Osteoblast (primary cell): ENCODE measurements at regions not wholly inside any gene's neighbourhood (a gene's known extent, or its start where the extent isn't known, plus 50 kb on each side); places are given as distances from the start of the nearest gene placed in this dataset.

Source experiments
- DNase-seq: peaks from one replicate; pipeline ENCODE4 v3.0.0; 2011; ENCODE audit warnings: low spot score, mixed read lengths; ENCODE audit not compliant: insufficient read length; ENCODE audit errors: missing footprints
- H2AFZ ChIP-seq: 2 replicates; pipeline ENCODE4 v1.6.0; 2011; ENCODE audit warnings: mild to moderate bottlenecking, low read length
- H3K27ac ChIP-seq: 2 replicates; pipeline ENCODE4 v1.5.1; 2011; ENCODE audit warnings: mild to moderate bottlenecking, low read depth, low read length, moderate library complexity
- H3K27me3 ChIP-seq: 2 replicates; pipeline ENCODE4 v1.6.0; 2012; ENCODE audit warnings: mild to moderate bottlenecking, control low read depth, inconsistent platforms, low read length, moderate library complexity; ENCODE audit not compliant: insufficient read depth
- H3K36me3 ChIP-seq: 2 replicates; pipeline ENCODE4 v1.5.1; 2011; ENCODE audit warnings: mild to moderate bottlenecking, low read length, control low read depth, moderate library complexity; ENCODE audit not compliant: insufficient read depth
- H3K4me1 ChIP-seq: 2 replicates; pipeline ENCODE4 v1.5.1; 2011; ENCODE audit warnings: mild to moderate bottlenecking, low read length, control low read depth, moderate library complexity; ENCODE audit not compliant: insufficient read depth
- H3K4me2 ChIP-seq: 2 replicates; pipeline ENCODE4 v1.6.0; 2011; ENCODE audit warnings: mild to moderate bottlenecking, low read length; ENCODE audit not compliant: insufficient read depth
- H3K4me3 ChIP-seq: fragments of 200-600 bp; sonication (generic); 3 replicates; pipeline ENCODE4 v1.5.1; 2012; ENCODE audit warnings: mild to moderate bottlenecking, low read length, inconsistent platforms; ENCODE audit not compliant: insufficient read depth
- H3K79me2 ChIP-seq: 2 replicates; pipeline ENCODE4 v1.6.0; 2012; ENCODE audit warnings: mild to moderate bottlenecking, low read length, control low read depth, inconsistent platforms; ENCODE audit not compliant: insufficient read depth
- H3K9me3 ChIP-seq: 2 replicates; pipeline ENCODE4 v1.5.1; 2011; ENCODE audit warnings: low read depth, low read length, control low read depth
- H4K20me1 ChIP-seq: 2 replicates; pipeline ENCODE4 v1.6.0; 2012; ENCODE audit warnings: mild to moderate bottlenecking, low read length, control low read depth; ENCODE audit not compliant: insufficient read depth
- TF ChIP-seq, protein P1 (sequence below): IDR thresholded peaks from 2 replicates; pipeline ENCODE4 v1.5.1; 2011; ENCODE audit warnings: mild to moderate bottlenecking, low read depth, low read length, moderate library complexity; ENCODE audit errors: extremely low read depth

DNA sequence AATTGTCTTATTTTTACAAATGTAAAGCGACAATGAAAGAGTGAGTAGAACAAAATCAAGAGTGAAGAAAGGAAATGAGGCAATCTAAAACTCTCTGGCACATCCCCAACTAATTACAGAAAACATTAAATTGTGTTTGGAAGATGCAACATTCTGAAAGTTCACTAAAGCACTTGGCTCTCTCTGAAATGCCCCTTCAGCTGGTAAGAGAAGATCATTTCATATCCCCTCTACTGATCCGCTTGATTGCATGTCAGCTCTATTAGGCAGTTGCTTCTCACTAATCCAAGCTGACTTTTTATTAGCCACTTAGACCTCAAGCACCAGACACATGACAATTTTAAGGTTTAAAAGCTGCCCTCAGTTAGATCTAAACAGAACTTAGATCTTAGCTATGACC lies 262.8 kb upstream of the PRMT6 start:
- Histone ChIP-seq H3K27me3 (no peaks in the 10 kb centered on the region), H3K79me2 (no peaks in the 10 kb centered on the region), H3K4me3 (no peak overlapping the region), H3K9me3 (no peaks in the 10 kb centered on the region), H2AFZ (no peak overlapping the region), H4K20me1 (no peaks in the 10 kb centered on the region), H3K4me2 (no peak overlapping the region), H3K36me3 (no peaks in the 10 kb centered on the region), H3K27ac (no peak overlapping the region), H3K4me1 (no peaks in the 10 kb centered on the region)
- TF ChIP-seq, protein P1, sequence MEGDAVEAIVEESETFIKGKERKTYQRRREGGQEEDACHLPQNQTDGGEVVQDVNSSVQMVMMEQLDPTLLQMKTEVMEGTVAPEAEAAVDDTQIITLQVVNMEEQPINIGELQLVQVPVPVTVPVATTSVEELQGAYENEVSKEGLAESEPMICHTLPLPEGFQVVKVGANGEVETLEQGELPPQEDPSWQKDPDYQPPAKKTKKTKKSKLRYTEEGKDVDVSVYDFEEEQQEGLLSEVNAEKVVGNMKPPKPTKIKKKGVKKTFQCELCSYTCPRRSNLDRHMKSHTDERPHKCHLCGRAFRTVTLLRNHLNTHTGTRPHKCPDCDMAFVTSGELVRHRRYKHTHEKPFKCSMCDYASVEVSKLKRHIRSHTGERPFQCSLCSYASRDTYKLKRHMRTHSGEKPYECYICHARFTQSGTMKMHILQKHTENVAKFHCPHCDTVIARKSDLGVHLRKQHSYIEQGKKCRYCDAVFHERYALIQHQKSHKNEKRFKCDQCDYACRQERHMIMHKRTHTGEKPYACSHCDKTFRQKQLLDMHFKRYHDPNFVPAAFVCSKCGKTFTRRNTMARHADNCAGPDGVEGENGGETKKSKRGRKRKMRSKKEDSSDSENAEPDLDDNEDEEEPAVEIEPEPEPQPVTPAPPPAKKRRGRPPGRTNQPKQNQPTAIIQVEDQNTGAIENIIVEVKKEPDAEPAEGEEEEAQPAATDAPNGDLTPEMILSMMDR: no peak
- DNase-seq: no peak

DNA sequence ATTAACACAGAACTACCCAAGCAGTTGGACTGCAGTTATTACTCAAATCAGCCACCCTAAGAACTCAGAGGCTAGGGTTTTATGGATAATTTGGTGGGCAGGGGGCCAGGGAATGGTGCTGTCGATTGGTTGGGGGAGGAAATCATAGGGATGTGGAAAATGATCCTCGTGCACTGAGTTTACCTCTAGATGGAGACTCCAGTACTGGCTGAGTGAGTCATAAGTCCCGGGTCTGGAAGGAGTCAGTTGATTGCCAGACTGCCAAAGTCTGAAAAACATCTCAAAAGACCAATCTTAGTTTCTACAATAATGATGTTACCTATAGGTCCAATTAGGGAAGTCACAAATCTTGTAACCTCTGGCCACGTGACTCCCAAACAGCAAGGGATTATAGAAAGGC lies 257.5 kb upstream of the PRMT6 start:
- TF ChIP-seq, protein P1: no peak
- no peak for DNase-seq
- no peaks in the 10 kb centered on the region for H3K9me3 ChIP-seq
- no peaks in the 10 kb centered on the region for H4K20me1 ChIP-seq
- H2AFZ ChIP-seq: peak overlapping the region; percentile 34
- no peak overlapping the region for H3K27ac ChIP-seq
- H3K4me2 ChIP-seq: no peak overlapping the region
- no peaks in the 10 kb centered on the region for H3K27me3 ChIP-seq
- H3K4me3 ChIP-seq: no peak overlapping the region
- no peaks in the 10 kb centered on the region for H3K79me2 ChIP-seq
- H3K4me1 ChIP-seq: no peaks in the 10 kb centered on the region
- no peaks in the 10 kb centered on the region for H3K36me3 ChIP-seq

DNA sequence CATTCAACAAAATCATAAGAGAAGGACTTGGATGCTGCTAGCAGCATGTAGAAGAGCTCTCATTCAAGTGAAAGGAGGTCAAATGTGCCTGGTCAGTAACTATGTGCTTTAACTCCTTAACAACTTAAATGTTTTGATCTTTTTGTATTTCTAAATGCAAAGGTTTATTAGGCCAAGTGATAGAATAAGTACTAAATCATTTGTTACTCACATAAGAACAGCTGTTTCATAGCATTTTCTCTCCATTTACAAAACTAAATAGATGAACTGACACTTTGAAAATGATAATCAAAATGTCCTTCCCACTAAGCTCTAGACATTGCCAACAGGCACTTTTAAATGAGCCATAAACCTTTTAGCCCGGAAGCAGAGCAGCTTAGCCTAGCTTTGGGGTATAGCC lies 254.3 kb upstream of the PRMT6 start:
- Histone ChIP-seq H3K4me3 (no peak overlapping the region), H2AFZ (no peak overlapping the region), H3K36me3 (no peaks in the 10 kb centered on the region), H4K20me1 (no peaks in the 10 kb centered on the region), H3K27ac (no peak overlapping the region), H3K4me2 (no peak overlapping the region), H3K79me2 (no peaks in the 10 kb centered on the region), H3K9me3 (no peaks in the 10 kb centered on the region), H3K27me3 (no peaks in the 10 kb centered on the region), H3K4me1 (no peaks in the 10 kb centered on the region)
- TF ChIP-seq, protein P1: no peak
- no peak for DNase-seq

GRCh38 chr1:106814418-106814817 lies 242.1 kb upstream of the PRMT6 start:
- H3K9me3 ChIP-seq: no peaks in the 10 kb centered on the region
- no peak overlapping the region for H2AFZ ChIP-seq
- no peaks in the 10 kb centered on the region for H3K27me3 ChIP-seq
- TF ChIP-seq, protein P1: no peak
- H3K27ac ChIP-seq: no peak overlapping the region
- no peaks in the 10 kb centered on the region for H3K4me1 ChIP-seq
- no peaks in the 10 kb centered on the region for H3K36me3 ChIP-seq
- DNase-seq: no peak
- H3K4me3 ChIP-seq: no peak overlapping the region
- H4K20me1 ChIP-seq: no peaks in the 10 kb centered on the region
- H3K79me2 ChIP-seq: no peaks in the 10 kb centered on the region
- H3K4me2 ChIP-seq: no peak overlapping the region
